VCaP (cell line): ENCODE measurements at regions not wholly inside any gene's neighbourhood (a gene's known extent, or its start where the extent isn't known, plus 50 kb on each side); places are given as distances from the start of the nearest gene placed in this dataset.

Source experiments
- H3K27ac ChIP-seq: fragments of 450-650 bp; 2 replicates; pipeline ENCODE4 v1.5.1; 2017
- CTCF ChIP-seq: fragments of 450-650 bp; conservative IDR thresholded peaks from 2 replicates; pipeline ENCODE4 v1.5.1; 2017; ENCODE audit warnings: mild to moderate bottlenecking, moderate library complexity

GRCh38 chr13:100725472-100725871 is 50.9 kb upstream of the TMTC4 start:
- TF ChIP-seq CTCF = no peak
- peak overlapping the region; percentile 54 for H3K27ac ChIP-seq

GRCh38 chr13:100724568-100724967 is 50.0 kb upstream of the TMTC4 start:
- peak overlapping the region; percentile 54 for H3K27ac ChIP-seq
- TF ChIP-seq CTCF = no peak
